Brain pericyte (primary cell): ENCODE measurements at regions not wholly inside any gene's neighbourhood (a gene's known extent, or its start where the extent isn't known, plus 50 kb on each side); places are given as distances from the start of the nearest gene placed in this dataset.
"Not testable (repeated sequence)": the region's sequence is repeated elsewhere in the genome, so short reads cannot be mapped to it uniquely, and the experiment has no call there.

Source experiments
- DNase-seq: peaks from one replicate; pipeline ENCODE4 v3.0.0-alpha.2; 2012; ENCODE audit warnings: low read depth, low spot score

- DNase-seq = not testable (repeated sequence)
These were observed 63.5 kb downstream of the UNC93B1 start for GRCh38 chr11:67940440-67940839.

DNA sequence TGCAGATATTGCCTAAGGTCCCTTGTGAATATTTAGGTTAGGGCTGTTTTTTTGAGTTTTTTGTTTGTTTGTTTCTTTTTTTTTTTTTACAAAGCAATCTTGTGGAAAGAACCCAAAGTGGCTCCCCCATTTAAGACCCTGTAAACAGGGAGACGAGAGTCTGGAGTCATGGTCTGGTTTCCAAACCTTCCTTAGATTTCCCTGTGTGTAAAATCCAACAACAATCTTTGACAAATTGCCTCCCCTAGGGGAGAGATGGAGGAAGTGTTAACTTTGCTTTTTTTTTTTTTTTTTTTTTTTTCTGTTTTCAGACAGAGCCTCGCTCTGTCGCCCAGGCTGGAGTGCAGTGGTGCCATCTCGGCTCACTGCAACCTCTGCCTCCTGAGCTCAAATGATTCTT lies 64.9 kb downstream of the UNC93B1 start:
- DNase-seq = not testable (repeated sequence)

GRCh38 chr11:67938371-67938770 lies 65.5 kb downstream of the UNC93B1 start:
- not testable (repeated sequence) for DNase-seq

DNA sequence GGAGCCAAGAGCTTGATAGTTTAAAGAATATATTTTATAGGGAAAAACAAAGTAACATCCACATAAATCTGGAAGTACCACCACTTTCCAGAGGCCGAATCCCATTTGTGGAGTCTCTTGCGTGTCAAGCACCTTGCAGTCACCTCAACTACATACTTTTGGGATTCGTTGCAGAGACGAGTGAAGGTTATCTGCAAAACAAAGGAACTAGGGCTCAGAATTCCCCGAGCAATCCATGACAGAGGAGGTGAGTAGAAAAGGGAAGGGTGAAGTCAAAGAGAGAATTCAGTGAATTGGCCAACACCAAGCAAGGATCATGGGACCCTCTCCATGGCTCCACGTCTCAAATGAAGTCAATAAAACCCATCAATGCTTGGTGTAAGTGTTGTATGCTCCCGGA lies 80.3 kb downstream of the UNC93B1 start:
- not testable (repeated sequence) for DNase-seq

GRCh38 chr11:67920546-67920945 lies 83.4 kb downstream of the UNC93B1 start:
- DNase-seq = not testable (repeated sequence)

- DNase-seq = not testable (repeated sequence)
These were observed 91.7 kb downstream of the UNC93B1 start for GRCh38 chr11:67912184-67912583.

DNA sequence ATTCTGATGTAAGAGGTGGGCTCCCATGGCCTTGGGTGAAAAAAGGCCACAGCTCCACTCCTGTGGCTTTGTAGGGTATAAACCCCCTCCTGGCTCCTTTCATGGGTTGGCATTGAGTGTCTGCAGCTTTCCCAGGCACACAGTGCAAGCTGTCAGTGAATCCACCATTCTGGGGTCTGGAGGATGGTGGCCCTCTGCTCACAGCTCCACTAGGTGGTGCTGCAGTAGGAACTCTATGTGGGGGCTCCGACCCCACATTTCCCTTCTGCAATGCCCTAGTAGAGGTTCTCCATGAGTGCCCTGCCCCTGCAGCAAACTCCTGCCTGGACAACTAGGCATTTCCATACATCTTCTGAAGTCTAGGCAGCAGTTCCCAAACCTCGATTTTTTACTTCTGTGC lies 92.7 kb downstream of the UNC93B1 start:
- DNase-seq = not testable (repeated sequence)

- DNase-seq = not testable (repeated sequence)
These were observed 93.1 kb downstream of the UNC93B1 start for GRCh38 chr11:67910803-67911202.

DNA sequence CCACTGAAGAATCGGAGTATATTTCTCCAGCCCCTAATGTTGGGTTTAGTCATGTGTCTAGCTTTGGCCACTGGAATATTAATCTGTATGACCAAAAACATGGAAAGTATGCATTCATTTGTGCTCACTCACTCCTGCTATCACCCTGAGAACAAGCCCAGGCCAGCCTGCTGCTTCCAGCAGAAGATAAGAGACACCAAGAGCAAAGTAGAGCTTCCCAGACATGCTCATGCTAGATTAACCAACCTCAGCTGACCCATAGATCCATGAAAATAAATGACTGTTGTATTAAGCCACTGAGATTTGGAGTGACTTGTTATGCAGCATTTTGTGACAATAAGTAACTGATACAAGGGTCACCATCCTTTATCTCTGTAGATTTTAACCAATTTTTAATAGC lies 96.9 kb downstream of the UNC93B1 start:
- not testable (repeated sequence) for DNase-seq

DNA sequence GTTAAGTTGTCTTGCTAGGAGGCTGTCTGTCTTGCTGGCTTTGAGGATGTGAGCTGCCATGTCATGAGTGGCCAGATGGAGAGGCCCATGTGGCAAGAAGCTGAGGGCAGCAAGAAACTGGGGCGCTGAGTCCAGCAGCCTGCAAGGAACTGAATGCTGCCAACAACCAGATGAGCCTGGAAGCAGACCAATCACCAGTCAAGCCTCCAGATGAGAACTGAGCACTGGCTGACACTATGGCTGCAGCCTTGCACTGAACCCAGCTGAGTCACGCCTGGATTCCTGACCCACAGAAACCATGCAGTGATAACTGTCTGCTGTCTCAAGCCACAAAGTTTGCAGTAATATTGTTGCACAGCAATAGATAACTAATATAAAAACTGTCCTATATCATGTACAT lies 104.4 kb downstream of the UNC93B1 start:
- DNase-seq = not testable (repeated sequence)

GRCh38 chr11:67893487-67893886 lies 110.4 kb downstream of the UNC93B1 start:
- DNase-seq = not testable (repeated sequence)

GRCh38 chr11:67889646-67890045 lies 114.3 kb downstream of the UNC93B1 start:
- DNase-seq = not testable (repeated sequence)

DNA sequence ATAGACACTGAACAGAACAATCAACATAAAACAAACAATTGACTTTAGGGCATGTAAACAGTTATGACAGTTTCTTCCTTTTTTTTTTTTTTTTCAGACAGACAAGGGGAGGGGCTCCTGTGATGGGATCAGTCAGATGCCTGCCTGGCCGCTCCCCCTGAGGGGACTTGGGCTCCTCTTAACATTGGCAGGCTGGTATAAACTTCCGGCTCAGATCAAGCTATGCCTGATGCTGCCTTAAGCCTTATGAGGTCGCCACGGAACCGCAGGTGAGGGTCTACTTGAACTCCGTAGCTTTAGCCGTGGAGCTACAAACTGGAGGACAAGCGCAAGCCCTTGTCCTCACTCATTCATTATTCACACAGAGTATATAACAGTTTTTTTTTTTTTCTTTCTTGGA lies 115.8 kb downstream of the UNC93B1 start:
- not testable (repeated sequence) for DNase-seq

- DNase-seq = not testable (repeated sequence)
These were observed 117.2 kb downstream of the UNC93B1 start for GRCh38 chr11:67886672-67887071.

- not testable (repeated sequence) for DNase-seq
These were observed 117.7 kb downstream of the UNC93B1 start for GRCh38 chr11:67886207-67886606.

DNA sequence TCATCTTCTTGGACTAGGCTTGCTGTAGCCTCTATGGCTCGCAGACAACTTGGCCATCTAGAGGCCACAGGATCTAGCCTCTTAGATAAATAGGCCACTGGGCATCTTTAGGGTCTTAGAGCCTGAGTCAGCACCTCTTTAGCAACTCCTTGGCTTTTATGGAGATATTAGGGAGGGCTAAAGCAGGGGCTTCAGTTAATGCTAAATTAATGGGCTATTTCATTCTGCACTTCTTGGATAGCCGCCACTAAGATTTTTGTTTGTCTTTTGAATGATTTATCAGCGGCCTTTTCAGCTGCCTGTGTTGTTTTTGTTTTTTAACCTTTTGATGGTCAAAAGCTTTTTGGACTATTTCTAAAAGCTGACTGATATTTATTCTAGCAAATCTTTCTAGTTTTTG lies 118.3 kb downstream of the UNC93B1 start:
- not testable (repeated sequence) for DNase-seq

DNA sequence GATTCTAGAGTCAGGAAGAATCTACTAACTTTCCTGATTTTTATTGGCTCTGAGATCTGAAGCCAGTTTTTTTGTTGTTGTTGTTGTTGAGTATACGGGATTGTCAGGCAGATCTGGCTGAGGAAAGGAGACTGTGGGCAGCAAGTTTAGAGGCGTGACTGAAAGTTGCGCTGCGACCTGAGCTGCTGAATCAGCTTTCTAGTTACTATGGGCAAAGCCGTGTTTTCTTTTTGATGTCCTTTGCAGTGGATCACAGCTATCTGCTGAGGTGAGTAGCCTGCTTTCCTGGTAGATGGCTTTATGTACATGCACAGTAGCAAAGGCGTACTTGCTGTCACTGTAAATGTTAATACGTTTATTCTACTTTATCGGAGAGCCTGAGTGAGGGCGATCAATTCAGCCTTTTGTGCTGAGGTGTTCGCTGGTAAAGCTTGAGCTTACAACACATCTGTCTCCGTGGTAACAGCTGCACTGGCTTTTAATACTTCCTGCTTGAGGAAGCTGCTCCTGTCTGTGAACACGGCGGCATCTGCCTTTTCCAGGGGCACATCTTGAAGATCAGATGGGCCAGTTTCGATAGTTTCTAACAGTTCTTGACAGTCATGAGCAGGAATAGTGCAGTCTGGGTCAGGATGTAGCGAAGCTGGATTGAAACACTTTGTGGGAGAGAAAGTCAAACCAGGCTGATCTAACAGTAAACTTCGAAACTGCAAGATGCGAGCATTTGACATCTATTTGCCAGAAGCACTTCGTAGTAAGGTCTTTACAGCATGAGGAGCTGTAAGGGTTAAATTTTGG lies 118.9 kb downstream of the UNC93B1 start:
- DNase-seq = not testable (repeated sequence)

DNA sequence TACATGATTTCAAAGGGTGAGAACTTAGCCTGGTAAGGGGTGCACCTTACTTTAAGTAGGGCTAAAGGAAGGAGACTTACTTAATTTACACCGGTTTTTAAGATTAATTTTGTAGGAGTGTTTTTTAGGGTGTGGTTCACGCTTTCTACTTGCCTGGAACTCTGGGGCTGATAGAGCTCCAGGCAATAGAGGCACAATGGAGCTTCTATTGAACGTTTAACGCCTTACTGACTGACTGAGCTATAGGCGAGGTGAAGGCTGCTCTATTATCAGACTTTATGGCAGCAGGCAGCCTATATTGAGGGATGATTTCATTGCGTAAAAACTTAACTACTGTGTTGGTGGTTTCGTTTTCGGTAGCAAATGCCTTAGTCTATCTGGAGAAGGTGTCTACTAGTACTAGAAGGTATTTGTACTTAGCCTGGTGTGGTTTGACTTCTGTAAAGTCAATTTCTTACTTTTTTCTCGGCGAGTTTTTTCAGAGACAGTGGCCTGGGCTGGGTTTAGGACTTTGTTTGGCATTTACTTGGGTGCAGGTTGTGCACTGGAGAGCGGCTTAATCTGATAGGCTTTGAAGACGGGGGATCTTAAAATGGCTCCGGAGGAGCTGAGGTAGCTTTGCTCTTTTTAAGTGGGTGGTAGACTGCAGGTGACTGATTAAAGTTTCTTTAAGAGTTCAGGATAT lies 119.7 kb downstream of the UNC93B1 start:
- not testable (repeated sequence) for DNase-seq

GRCh38 chr11:67882304-67882703 lies 121.6 kb downstream of the UNC93B1 start:
- not testable (repeated sequence) for DNase-seq

DNA sequence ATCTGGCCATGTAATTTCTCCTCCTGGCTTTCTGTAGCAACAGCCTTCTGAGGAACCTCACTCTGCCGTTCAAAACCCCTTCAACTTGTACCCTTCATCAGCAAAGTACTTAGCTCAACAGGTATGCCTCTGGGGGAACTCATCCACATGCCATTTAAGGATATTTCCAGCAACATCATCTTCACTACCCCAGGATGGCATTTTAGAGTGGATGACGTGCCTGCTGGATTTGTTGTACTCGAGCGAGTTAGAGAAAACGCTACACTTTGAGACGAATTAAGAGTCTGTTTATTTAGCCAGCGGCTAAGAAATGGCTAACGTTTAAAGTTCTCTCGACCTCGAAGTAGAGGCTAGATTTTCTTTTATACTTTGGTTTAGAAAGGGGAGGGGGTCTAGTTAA lies 122.1 kb downstream of the UNC93B1 start:
- not testable (repeated sequence) for DNase-seq

DNA sequence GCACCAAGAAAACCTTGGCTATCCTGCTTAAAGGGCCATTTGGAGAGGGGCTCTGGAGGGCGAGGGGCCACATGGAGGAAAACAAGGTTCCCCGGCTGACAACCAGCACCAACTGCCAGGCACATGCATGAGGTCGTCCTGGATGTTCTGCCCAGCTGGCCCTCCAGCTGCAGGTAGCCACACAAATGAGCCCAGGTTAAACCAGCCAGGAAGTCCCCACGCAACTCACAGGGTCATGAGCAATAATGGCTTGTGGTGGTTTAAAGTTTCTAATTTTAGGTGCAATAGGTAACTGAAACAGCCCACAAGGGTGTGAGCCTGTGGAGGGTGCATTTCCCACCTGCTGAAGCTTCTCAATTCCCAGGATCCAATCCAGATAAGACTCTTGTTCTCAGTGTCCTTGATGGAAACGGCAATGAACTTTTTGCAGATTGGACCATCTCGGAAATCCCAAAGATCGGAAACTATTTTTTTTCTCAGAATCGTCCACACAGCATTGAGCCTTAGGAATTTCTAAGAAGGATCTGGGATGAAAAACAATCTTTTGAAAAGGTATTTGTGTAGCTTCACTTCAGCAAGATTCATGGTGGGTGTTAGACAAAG lies 123.2 kb downstream of the UNC93B1 start:
- DNase-seq = not testable (repeated sequence)

DNA sequence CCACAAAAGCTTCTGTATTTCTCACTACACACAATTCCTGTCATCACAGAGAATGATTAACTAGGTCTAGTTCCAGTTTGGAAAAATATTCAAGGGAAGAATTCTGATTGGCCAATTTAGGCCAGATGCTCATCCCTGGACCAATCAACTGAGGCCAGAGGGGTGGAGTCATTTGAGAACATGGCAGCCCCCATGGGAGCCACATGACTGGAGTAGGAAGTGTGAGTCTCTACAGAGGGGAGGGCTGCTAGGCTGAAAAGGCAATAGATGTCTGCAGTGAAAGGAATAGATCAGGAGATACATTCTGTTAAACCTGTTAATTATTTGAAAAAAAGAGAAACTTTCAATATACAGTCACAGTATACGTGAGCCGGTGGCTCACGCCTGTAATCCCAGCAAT lies 125.2 kb downstream of the UNC93B1 start:
- not testable (repeated sequence) for DNase-seq
